Right renal pelvis (tissue), 4 donors: ENCODE measurements at regions not wholly inside any gene's neighbourhood (a gene's known extent, or its start where the extent isn't known, plus 50 kb on each side); places are given as distances from the start of the nearest gene placed in this dataset.

Experiments
- DNase-seq, 4 donors: peaks; one replicate each; pipeline ENCODE4 v3.0.0-alpha.2; 2013; ENCODE audit warnings: low read depth in 4 of 4, low spot score in 3 of 4, missing footprints in 1 of 4

DNA sequence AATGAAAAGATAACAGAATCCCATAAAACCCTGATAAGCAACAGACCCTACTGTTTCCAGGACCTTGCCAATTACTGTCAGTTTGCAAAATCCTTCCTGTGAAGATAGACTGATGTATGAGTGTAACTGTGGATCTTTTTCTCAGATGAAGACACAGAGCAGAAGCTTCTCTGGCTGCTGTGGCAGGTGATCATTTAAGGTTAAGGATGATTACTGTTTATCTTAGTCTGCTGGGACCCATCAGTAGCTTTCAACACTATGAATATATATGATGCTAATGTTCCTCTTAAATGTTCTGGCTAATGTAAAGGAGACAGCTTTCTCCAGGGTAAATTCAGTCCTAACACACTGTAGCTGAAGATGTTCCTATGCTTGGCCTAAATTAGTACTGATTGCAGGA, 56.0 kb upstream of the CTTNBP2 start:
- no peak for DNase-seq

DNA sequence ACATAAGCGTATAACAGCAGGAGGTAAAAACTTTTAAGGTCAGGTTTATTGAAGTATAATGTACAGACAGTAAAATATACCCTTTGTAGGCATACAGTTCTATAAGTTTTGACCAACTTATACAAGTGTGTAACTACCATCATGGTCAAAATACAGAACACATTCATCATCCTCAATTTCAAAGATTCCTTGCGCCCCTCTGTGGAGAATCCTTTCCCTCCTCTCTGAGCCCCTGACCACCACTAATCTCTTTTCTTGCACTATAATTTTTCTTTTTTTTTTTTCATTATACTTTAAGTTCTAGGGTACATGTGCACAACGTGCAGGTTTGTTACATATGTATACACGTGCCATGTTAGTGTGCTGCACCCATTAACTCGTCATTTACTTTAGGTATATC, 58.1 kb upstream of the CTTNBP2 start:
- no peak for DNase-seq

DNA sequence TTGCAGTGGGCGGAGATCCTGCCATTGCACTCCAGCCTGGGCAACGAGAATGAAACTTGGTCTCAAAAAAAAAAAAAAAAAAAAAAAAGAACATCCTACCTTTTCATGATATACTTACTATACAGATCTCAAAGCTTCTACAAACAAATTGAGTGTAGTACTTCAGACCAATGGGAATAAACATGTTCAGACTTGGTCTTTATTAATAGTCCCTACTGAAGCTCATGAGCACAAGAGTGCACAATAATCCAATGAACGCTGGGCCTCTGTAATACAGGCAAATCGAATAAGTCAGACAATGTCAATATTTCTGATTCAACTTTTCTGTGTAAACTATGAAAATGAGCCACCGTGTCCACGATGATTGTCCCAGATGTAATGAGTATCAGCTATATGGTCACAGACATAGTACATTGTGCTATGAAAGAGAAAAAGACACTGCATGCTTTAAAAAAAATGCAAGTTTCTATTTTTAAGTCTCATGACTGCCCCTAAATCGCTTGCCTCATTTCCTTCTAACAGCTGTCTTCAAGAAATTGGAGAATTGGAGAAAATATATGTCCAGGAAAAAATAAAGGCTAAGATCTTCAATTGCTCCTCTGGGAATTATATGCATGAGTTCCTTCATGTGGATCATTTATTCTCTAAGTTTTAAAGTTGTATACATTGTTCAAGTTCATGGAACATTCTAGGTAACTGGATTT, 64.0 kb upstream of the CTTNBP2 start:
- no peak for DNase-seq

DNA sequence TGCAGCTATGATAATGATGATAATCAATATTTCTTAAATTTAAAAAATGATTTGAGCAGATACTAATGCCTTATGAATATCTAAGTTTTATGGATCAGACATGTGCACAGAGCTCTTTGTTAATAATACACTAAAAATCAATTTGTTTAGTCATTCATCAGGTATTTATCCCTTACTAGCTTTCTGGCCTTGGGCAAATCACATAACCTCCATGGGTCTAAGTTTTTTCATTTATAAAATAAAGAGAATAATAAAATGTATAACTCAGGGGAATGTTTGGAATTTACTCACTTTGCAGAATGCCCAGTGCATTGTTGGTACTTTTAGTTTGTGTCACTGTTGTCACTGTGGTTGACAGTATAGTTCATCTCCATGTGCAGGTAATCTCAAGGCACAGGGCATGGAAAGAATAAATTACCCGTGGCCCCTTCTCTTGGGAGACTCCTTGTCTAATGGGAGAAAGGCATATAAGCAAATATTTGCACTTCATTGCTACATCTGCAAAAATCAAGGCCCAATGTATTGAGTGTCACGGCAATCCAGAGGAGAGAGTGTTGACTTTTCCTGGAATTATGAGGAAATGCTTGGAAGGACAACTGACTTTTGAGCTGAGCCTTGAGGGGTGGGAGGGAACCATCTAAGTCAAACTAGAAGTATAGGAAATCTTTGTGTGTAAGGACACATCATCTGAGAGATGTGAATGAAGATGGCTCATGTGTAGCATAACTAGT, 64.7 kb upstream of the CTTNBP2 start:
- no peak for DNase-seq

DNA sequence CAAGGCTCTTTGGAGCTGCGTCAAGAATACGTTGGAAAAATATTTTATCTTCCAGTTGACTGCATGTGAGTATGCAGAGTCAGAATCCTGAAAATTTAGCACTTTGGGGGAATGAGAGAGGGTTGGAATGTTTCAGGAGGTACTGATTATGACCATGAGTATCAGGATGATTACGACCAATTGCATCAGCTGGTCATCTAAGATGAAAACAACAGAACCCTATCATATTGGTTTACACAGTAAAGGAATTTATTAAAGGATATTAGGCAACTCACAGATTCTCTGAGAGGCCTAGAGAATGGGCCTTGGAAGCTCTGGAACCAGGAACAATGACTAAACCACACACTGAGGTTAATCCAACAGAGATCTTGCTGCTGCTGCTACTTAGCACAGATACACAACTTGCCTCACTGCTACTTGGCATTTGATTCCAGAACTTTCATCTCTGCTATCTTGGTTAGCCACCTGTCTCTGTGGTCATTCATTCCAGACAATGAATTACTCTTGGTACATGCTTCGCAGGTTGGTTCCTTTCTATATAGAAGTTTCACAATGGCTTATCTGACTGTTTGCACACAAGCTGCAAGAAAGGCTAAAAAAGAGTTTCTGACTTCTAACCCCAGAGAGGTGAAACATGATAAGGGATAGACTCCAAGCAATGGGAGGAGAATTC, 68.0 kb upstream of the CTTNBP2 start:
- DNase-seq: no peak

DNA sequence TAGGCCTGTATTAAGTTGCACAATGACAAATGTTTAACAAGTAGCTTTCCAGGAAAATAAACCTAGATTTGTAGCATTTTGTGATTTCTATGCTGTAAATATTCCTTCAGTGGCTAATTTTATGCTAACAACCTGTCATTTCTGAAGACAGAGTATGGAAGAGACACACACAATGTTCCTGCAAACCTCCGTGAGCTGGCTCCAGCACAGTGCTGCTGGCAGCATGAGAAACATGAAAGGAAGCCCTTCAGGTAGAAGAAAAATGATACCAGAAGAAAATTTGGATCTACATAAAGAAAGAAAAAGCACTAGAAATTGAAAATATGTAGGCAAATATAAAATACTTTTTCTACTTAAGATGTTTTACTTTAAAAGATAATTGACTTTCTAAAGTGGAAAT, 69.5 kb upstream of the CTTNBP2 start:
- no peak for DNase-seq

DNA sequence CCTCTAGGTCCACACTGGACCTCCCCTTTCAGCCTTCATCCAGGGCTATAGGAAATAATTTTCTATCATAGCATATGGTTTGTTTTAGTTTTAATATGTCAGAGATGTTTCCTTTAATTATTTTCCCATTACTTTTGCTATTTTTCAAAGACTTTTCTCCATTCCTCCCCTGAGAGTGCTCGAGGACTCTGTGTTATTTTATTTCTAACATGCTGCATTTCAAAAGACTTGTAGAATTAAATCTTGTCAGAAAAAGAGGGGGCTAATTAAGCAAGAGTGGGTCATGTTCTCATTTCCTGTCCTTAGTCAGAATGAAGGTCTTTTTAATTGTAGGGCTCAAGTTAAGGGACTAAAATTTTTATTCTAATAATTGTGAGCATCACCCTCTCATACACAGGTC, 71.6 kb upstream of the CTTNBP2 start:
- DNase-seq: no peak

DNA sequence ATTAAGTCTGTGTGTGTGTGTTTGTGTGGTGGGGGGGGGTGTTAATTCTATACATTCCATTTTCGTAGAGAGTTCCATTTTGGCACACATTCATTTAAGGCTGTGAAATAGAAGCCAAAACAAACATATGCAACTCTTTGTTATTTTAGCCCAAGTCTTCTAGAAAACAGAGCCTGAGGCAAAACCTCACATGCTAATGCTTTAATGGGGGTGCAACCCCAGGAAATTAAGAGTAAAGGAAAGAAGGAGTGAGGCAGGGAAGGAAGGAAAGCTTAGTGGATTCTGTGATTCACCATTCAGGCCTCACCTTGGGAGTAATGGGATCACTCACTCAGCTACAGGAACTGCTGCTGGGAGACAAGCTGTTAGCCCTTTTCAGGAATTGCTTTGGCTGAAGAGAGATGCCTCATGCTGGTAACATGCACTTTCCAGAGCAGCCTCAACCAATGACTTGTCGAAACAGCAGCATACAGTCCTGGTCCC, 73.0 kb upstream of the CTTNBP2 start:
- no peak for DNase-seq

DNA sequence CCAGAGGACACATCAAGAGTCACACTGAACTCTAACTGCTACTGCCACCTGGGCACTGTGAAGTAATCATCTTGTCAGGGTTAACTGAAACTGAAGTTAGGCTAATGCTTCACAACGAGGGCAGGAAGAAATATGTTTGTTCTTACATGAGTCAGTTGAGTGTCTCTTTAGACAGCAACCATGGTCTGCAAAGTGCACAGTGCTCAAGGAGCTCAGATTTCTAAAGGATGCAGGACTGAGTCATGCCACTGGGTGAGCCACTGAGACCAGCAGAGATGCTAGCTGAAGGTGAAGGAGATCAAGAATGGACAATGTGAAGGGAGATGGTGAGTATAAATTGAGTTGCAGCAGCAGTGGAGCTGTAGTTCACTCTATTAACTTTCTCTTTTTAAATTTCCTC, 76.0 kb upstream of the CTTNBP2 start:
- no peak for DNase-seq

DNA sequence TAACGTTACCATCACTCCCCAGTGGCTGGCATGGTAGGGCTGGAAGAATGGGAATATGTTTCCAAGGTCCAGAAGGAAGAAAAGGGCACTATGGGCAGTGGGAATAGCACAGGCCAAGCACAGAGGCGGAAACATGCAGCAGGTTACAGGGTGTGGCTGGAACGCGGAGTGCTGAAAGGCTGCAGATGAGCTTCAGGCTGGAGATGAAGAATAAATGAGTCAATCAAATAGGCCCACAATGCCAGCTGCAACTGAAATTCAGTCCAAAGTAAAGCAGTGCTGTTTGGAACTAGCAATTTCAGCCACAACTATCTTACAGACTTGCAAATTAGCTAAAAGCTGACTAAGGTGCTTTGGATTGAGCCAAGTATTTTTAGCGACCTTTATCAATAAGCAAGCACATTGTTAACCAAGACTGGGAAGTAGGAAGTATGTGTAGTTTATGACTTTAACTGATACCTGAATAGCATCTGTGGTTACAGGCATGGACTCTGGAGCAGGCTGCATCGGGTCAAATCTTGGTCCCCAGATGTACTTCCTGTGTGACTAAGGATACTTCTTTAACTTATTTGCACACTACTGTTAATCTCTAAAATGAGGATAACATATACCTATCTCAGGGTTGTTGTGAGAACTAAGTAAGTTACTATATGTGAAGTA, 77.5 kb upstream of the CTTNBP2 start:
- DNase-seq: no peak

DNA sequence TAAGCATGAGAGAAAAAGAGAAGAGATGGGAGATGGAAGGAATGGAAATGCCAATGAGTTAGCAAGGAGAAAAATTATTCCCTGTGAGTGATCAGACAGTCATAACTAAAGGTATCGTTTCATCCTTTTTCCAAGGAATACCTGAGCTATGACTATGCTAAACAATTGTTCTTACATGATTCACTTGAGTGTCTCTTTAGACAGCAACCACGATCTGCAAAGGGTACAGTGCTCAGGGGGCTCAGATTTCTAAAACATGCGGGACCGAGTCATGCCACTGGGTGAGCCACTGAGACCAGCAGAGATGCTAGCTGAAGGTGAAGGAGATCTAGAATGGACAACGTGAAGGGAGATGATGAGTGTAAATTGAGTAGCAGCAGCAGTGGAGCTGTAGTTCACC, 78.0 kb upstream of the CTTNBP2 start:
- no peak for DNase-seq

DNA sequence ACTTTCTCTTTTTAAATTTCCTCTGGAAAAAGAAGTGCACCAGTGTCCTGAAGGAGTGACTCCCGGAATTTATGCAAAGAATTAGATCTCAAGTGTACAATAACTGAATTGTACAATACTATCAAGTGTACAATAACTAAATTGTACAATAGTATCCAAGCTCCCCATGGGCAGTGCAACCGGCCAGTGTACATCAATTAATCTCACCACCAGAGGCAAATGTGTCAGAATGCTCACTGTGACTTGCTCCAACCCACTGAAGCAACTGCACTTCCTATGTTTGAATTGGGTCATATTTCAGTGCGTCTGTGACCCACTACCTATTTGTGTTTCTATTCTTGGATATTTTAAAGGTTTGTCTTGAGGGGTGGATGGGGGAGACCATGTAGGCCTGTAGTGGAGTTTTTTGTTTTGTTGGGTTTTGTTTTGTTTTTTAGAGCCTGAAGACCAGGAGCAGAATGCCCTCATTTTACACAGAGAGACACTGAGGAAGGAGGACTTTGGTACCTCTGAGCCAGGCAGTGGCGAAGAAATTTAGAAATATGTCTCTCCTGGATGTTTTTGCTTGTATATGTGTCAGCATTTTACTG, 78.5 kb upstream of the CTTNBP2 start:
- no peak for DNase-seq

DNA sequence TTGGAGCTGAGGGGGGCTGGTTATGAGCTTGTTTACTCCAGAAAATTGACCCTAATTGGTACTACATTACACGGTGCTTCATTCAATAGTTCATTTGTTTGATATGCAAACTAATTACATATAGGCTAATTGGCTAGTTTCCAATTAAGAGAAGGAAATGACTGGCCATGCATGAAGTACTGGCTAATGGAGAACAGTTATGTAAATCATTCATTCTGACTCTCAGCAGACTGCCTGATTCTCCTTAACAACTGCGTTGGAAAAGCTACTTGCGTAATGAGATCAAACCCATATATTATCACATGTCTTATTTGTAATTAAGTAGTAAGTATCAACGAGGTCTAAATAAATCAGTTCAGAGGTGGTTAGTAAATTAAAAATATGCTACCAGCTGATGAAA, 81.8 kb upstream of the CTTNBP2 start:
- DNase-seq: no peak

DNA sequence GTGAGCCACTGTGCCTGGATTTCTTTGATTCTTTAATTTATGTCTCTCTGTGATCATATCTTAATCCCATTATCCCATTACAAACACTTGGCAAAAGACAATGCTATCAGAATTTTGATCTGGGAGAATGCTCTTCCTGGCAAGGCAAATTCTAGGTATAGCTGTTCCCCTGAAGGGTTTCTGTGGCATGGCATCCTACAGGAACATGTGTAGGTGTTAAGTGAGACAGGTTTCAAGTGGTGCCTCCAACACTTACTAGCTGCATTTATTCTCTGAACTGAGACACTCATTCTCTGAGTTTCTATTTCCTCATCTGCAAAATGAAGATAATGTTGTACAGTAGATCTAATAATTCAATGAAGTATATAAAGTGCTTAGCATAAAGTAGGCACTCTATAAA, 87.1 kb upstream of the CTTNBP2 start:
- DNase-seq: no peak

DNA sequence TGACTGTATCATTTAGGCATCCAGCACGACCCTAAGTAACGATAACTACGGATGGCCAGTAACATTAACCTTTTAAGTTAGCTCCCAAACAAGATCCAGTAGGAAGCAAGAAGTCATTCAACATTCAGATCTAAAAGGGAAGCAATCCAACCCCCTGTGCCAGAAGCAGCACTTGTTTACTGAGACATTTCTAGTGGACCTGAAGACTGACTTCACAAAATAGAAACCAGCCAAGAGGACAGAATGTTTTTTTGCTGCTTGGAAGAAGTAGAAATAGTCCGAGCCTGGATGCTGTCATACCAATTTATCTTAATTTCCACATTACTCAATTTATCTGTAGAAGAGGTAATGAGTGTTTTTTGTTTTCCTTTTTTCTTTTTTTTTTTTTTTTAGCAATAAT, 88.0 kb upstream of the CTTNBP2 start:
- DNase-seq: no peak

DNA sequence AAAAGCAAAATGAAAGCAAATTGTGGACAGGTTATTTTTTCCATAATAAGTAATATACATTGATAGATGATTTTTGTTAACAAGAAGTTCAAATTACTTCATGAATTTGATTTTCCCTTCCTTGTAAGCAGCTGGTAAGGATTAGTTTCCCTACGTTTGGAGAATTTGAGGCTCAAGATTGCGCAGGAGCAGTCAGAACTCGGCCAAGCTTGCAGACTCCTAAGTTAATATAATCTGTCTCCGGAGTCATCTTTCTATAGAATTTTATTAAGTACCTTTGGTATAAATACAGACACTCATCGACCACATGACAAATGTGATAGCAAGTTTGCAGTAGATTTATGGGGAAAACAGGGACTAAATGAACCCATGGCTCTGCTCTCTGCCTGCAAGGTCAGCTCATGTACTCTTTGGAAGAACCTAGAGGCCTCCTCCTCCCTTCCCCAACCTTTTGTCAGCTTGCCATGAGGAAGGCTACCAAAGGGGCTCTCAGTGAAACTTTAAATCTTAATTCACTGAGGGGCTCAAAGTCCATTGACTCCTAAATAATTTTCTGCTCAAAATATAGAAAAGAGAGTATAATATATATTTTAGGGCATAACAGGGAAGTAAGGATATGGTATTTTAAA, 89.2 kb upstream of the CTTNBP2 start:
- DNase-seq: no peak

DNA sequence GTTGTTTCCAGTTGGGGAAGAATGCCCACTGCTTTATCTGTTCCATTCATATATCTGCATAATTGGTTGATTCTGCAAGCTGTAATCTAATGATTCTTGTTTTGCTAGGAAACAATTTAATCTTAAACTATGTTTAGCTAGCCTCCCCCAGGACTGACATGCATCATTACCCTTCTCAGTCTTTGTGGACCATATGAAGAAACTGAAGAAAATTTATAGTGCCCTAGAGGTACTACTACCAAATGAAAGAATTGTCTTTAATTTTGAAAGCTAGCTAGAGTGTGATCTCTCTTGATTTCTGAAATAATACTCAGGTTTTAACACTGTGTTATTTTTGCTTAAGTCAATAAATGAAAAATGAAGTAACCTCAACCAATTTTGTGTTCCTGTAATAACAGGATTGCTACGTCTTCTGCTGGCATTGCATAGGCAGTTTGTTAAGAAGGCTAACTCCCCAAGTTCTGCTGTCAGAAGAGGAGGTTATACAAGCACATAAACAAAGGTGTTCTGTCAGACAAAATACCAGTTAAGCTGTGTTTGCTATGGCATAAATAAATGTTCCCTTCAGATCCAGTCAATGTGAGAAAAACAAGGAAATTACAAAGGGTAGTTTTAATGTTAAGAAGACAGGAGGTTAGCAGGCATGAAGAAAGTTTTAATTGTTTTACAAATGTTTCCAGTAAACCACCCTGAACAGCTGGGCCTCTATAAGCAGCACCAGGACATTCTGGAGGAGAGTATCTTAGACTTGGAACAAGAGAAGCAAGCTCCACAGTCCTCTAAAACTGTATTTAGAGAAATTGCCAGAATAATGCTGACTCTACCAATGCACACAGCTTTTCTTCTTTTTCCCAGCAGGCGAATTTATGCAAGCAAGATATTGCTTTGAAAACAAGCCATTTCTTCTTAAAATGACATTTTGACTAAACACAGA, 90.3 kb upstream of the CTTNBP2 start:
- DNase-seq: no peak

DNA sequence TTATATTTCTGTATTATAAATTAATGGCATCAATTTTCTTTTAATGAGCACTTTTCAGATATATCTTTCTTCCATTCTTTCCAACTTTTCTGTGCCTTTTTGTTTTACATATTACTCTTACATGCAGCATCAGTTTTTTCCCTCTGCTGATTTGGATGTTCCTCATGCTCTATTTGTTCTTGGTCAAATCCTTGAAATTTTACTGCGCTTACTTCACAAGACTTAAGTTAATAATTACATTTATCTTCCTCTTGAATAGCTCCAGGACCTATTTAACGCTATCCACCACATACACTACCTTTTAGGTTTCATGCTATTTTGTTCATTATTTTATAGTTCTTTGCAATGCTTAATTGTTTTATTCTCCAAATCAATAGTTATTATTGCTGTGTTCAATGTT, 97.6 kb upstream of the CTTNBP2 start:
- no peak for DNase-seq

DNA sequence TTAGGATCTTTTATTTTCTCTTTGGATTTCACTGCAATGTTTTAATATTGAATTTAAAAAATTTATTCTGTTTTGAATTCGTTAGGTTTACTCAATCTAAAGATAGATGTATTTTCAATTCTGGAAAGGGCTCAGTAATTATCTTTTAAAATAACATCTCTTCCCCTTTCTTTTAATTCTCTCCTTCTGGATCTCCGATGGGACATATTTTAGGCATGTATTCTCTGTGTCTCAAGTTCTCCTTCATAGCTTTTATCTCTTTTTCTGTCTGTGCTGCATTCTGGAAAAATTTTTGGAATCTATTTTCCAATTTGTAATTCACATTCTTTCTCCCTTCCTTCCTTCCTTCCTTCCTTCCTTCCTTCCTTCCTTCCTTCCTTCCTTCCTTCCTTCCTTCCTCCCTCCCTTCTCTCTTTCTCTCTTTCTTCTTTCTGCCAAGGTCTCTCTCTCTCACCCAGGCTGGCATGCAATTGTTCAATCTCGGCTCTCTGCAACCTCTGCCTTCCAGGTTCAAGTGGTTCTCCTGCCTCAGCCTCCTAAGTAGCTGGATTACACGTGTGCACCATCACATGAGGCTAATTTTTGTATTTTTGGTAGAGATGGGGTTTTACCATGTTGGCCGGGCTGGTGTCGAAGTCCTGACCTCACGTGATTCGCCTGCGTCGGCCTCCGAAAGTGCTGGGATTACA, 98.5 kb upstream of the CTTNBP2 start:
- no peak for DNase-seq
